ENCODE measurements at regions not wholly inside any gene's neighbourhood (a gene's known extent, or its start where the extent isn't known, plus 50 kb on each side); places are given as distances from the start of the nearest gene placed in this dataset.

DNA sequence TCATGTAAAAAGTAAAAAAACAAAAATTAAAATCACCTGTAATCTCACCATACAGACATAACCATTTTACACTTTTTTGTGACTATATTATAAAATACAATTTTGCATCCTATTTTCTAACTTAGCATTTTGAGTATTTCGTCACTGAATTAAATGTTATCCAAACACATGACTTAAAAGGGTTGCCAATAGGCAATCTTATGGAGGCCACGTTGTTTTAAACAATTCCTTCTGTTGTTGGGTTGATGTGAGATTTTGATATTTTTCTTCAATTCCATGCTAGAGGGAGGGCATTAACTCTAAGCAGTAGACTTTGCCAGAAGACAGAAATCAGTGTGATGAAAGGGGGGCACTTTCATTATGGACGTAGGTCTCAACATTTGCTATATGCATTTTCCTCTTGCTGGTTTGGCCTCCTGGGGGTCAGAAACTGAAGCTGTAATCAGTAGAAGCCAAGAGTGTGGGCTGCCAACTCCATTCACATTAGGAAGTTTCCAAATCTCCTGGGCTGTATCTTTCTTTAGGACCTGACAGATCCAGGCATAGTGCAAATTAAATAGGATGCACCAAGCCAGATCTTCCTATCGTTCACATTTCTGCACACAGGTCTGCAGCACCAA, 614.2 kb upstream of the CLINT1 start:
- no peak for TF ChIP-seq NBN (IDR thresholded peaks at IDR 0.05)
- no peak for TF ChIP-seq ZNF217 (IDR thresholded peaks at IDR 0.05)
- no peak for TF ChIP-seq IRF5 (IDR thresholded peaks at IDR 0.05; ENCODE audit: borderline replicate concordance)
- no peak for TF ChIP-seq ZBTB40 (IDR thresholded peaks at IDR 0.05; ENCODE audit: borderline replicate concordance)
- no peak for TF ChIP-seq BMI1 (IDR thresholded peaks at IDR 0.05; ENCODE audit: borderline replicate concordance)
- TF ChIP-seq, protein P1, sequence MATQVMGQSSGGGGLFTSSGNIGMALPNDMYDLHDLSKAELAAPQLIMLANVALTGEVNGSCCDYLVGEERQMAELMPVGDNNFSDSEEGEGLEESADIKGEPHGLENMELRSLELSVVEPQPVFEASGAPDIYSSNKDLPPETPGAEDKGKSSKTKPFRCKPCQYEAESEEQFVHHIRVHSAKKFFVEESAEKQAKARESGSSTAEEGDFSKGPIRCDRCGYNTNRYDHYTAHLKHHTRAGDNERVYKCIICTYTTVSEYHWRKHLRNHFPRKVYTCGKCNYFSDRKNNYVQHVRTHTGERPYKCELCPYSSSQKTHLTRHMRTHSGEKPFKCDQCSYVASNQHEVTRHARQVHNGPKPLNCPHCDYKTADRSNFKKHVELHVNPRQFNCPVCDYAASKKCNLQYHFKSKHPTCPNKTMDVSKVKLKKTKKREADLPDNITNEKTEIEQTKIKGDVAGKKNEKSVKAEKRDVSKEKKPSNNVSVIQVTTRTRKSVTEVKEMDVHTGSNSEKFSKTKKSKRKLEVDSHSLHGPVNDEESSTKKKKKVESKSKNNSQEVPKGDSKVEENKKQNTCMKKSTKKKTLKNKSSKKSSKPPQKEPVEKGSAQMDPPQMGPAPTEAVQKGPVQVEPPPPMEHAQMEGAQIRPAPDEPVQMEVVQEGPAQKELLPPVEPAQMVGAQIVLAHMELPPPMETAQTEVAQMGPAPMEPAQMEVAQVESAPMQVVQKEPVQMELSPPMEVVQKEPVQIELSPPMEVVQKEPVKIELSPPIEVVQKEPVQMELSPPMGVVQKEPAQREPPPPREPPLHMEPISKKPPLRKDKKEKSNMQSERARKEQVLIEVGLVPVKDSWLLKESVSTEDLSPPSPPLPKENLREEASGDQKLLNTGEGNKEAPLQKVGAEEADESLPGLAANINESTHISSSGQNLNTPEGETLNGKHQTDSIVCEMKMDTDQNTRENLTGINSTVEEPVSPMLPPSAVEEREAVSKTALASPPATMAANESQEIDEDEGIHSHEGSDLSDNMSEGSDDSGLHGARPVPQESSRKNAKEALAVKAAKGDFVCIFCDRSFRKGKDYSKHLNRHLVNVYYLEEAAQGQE (IDR thresholded peaks at IDR 0.05; ENCODE audit: low read depth, low read length), result no peak
- TF ChIP-seq POU2F2 (IDR thresholded peaks at IDR 0.05; ENCODE audit: borderline replicate concordance, low read depth, low read length), result no peak
- TF ChIP-seq MYB (IDR thresholded peaks at IDR 0.05; ENCODE audit: borderline replicate concordance, low read depth, low read length), result no peak
- Histone ChIP-seq H3K27me3 (replicated peaks in 1 of 2; ENCODE audit: control insufficient read depth in 2 of 2, insufficient read depth in 2 of 2, low read length in 1 of 2) (peaks cover under 1 to 2% of the 10 kb centered on the region in 2 experiments; a peak in 2 of 4 replicates), H4K20me1 (ENCODE audit: control insufficient read depth, insufficient read depth) (no peaks in the 10 kb centered on the region), H3K36me3 (ENCODE audit: control insufficient read depth in 2 of 2, insufficient read depth in 2 of 2, low read length in 1 of 2) (no peaks in the 10 kb centered on the region), H3K9ac (ENCODE audit: control insufficient read depth, insufficient read depth, low read length) (no peak overlapping the region), H3K4me3 (no peak overlapping the region), H3K79me2 (ENCODE audit: control insufficient read depth, insufficient read depth, low read length) (no peaks in the 10 kb centered on the region), H3K9me3 (replicated peaks; ENCODE audit: control insufficient read depth, insufficient read depth, low read length) (no peaks in the 10 kb centered on the region; the same call in 2 of the 3 replicates), H3K4me1 (ENCODE audit: control insufficient read depth, insufficient read depth, low read length) (no peaks in the 10 kb centered on the region), H2AFZ (ENCODE audit: control insufficient read depth, low read depth, low read length) (no peak overlapping the region), H3K27ac (ENCODE audit: control insufficient read depth, insufficient read depth) (no peak overlapping the region), H3K4me2 (ENCODE audit: control insufficient read depth, insufficient read depth) (no peak overlapping the region)
- ATAC-seq (no peak), FAIRE-seq (no peak), DNase-seq (ENCODE audit: low read depth, low spot score) (no peak)
- POLR2A ChIA-PET, result no interaction called here
- in situ Hi-C loops (cut with MboI) (no loop called here), intact Hi-C loops (cut with micrococcal nuclease; ENCODE audit: unreplicated experiment) (no loop called here)
- no TSS peak for BruUV-seq (replicated peaks)
- WGBS (ENCODE audit: insufficient coverage, insufficient replicate concordance, low lambda C conversion rate, missing lambda C conversion rate), result 19% methylated on average over 4 of the region's 4 CpGs
- RAD21 ChIA-PET (ENCODE audit: unreplicated experiment), result no interaction called here
- SMC1A ChIA-PET (ENCODE audit: uncharacterized antibody, unreplicated experiment), result interaction anchor here (1.5 kb wide), 1 partner anchor 40 kb away, joined by 3 read pairs; no protein-coding TSS in a partner anchor
- CTCF ChIA-PET, result no interaction called here
